Astrocyte (in vitro differentiated cells and primary cell): ENCODE measurements at regions not wholly inside any gene's neighbourhood (a gene's known extent, or its start where the extent isn't known, plus 50 kb on each side); places are given as distances from the start of the nearest gene placed in this dataset.

Experiments
- CTCF ChIP-seq: IDR thresholded peaks from 2 replicates; pipeline ENCODE4 v1.5.1; 2011; ENCODE audit warnings: low read depth, mild to moderate bottlenecking, inconsistent platforms, low read length, moderate library complexity; ENCODE audit not compliant: insufficient read depth
- EZH2 ChIP-seq: IDR thresholded peaks from 2 replicates; pipeline ENCODE4 v1.6.1; 2012; ENCODE audit warnings: mild to moderate bottlenecking, low read length, inconsistent platforms; ENCODE audit not compliant: insufficient read depth

GRCh38 chr3:78070188-78070587 lies 1030.3 kb downstream of the ROBO2 start:
- no peak for TF ChIP-seq CTCF
- TF ChIP-seq EZH2: no peak
